ENCODE measurements at regions not wholly inside any gene's neighbourhood (a gene's known extent, or its start where the extent isn't known, plus 50 kb on each side); places are given as distances from the start of the nearest gene placed in this dataset.

DNA sequence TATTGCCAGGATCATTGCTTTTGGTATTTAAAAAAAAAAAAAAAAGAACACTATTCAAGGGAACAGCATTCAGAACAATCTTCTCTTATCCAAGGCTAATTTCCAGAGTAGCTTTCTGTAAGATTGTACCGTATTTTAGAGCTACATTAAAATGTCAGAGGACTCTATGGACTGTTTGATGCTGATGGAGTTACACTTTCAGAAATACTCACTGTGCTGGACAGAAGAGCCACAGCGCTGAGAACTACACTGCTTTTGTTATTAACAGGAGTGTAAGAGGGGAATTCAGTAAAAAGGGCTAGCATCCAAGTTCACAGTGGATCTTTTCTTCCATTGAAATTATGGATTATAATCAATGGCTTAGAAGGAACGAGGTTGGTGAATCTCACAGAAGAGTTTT is 247.7 kb downstream of the AHR start:
- peaks cover 5% of the 10 kb centered on the region for H3K4me1 Mint-ChIP-seq (ENCODE audit: low read depth)
- no peaks in the 10 kb centered on the region for H3K27me3 Mint-ChIP-seq
- H3K27ac Mint-ChIP-seq = no peak overlapping the region

DNA sequence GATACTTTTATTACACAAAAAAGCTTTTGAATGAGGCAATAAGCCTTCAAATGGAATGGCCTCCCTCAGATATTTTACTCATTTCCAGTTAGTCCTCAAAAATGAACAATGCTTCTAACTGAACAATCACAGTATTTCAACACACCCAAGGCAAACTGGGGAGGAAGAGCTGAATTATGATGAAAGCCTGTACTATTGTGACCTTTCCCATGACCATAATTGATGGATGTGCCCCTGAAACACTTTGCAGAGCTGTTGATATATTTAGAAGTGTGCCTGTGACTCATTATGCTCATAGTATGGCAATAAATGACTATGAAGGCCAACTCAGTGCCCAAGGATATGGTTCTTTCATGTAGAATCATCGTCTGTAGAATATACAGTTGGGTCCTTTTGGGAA is 248.1 kb downstream of the AHR start:
- TF ChIP-seq, protein P1, sequence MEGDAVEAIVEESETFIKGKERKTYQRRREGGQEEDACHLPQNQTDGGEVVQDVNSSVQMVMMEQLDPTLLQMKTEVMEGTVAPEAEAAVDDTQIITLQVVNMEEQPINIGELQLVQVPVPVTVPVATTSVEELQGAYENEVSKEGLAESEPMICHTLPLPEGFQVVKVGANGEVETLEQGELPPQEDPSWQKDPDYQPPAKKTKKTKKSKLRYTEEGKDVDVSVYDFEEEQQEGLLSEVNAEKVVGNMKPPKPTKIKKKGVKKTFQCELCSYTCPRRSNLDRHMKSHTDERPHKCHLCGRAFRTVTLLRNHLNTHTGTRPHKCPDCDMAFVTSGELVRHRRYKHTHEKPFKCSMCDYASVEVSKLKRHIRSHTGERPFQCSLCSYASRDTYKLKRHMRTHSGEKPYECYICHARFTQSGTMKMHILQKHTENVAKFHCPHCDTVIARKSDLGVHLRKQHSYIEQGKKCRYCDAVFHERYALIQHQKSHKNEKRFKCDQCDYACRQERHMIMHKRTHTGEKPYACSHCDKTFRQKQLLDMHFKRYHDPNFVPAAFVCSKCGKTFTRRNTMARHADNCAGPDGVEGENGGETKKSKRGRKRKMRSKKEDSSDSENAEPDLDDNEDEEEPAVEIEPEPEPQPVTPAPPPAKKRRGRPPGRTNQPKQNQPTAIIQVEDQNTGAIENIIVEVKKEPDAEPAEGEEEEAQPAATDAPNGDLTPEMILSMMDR (IDR thresholded peaks at IDR 0.05; ENCODE audit: unreplicated experiment) = no peak
- H3K4me3 Mint-ChIP-seq (ENCODE audit: low read depth) = no peak overlapping the region
- DNase-seq (ENCODE audit: low spot score, unreplicated experiment) = no peak
- H3K36me3 Mint-ChIP-seq (ENCODE audit: insufficient read depth) = no peaks in the 10 kb centered on the region
- H3K27ac Mint-ChIP-seq = no peak overlapping the region
- H3K27me3 Mint-ChIP-seq = no peaks in the 10 kb centered on the region
- no peaks in the 10 kb centered on the region for H3K9me3 Mint-ChIP-seq (ENCODE audit: low read depth)
- peaks cover 5% of the 10 kb centered on the region for H3K4me1 Mint-ChIP-seq (ENCODE audit: low read depth)

More for the DNA sequence above, 247.7 kb downstream of the AHR start:
- H3K36me3 Mint-ChIP-seq (ENCODE audit: insufficient read depth) = no peaks in the 10 kb centered on the region
- TF ChIP-seq, protein P1 (IDR thresholded peaks at IDR 0.05; ENCODE audit: unreplicated experiment) = no peak
- no peaks in the 10 kb centered on the region for H3K9me3 Mint-ChIP-seq (ENCODE audit: low read depth)
- no peak for DNase-seq (ENCODE audit: low spot score, unreplicated experiment)
- no peak overlapping the region for H3K4me3 Mint-ChIP-seq (ENCODE audit: low read depth)

DNA sequence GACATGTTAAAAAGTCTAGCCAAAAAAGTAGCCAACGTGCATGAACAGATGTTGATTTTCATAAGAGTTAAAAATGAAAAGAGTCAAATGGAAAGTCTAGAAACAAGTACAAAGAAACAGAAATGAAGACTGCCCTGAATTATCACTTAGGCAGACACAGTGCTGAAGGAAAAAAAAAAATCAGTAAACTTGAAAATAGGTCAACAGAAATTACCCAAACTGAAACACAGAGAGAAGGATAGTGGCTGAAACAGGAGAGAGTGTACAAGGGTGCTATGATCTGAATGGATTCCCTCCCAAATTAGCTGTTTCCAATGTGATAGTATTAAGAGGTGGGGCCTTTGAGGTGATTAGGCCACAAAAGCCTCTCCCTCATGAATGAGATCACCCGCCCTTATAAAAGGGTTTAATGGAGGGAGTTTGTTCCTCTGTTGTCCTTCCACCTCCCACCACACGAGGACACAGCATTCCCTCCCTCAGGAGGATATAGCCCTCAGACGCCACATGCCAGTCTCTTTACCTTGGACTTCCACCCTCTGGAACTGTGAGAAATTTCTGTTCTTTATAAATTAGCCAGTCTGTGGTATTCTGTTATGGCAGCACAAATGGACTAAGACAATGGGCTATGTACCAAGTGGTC is 249.7 kb downstream of the AHR start:
- Mint-ChIP-seq H3K27ac (no peak overlapping the region), H3K4me3 (ENCODE audit: low read depth) (no peak overlapping the region), H3K27me3 (no peaks in the 10 kb centered on the region), H3K4me1 (ENCODE audit: low read depth) (peaks cover 5% of the 10 kb centered on the region), H3K36me3 (ENCODE audit: insufficient read depth) (no peaks in the 10 kb centered on the region), H3K9me3 (ENCODE audit: low read depth) (no peaks in the 10 kb centered on the region)
- TF ChIP-seq, protein P1 (IDR thresholded peaks at IDR 0.05; ENCODE audit: unreplicated experiment) = no peak
- no peak for DNase-seq (ENCODE audit: low spot score, unreplicated experiment)

DNA sequence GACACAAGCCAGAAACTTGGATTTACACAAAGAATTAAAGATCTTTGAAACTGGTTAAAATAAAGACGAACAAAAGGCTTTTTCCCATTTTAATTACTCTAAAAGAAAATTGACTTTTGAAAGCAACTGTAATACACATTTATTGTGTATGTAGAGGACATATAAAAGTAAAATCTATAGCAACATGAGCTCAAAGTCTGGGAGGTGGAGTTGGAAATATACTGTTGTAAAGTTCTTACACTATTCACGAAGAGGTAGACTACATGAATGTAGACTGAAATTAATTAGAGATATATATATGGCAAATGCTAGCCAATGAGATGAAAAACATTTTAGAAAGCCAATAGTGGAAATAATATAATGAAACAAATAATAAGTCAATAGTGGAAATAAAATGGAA is 251.0 kb downstream of the AHR start:
- no peak overlapping the region for H3K27ac Mint-ChIP-seq
- H3K9me3 Mint-ChIP-seq (ENCODE audit: low read depth) = peaks cover 4% of the 10 kb centered on the region
- TF ChIP-seq, protein P1 (IDR thresholded peaks at IDR 0.05; ENCODE audit: unreplicated experiment) = no peak
- no peaks in the 10 kb centered on the region for H3K36me3 Mint-ChIP-seq (ENCODE audit: insufficient read depth)
- H3K27me3 Mint-ChIP-seq = no peaks in the 10 kb centered on the region
- DNase-seq (ENCODE audit: low spot score, unreplicated experiment) = no peak
- no peak overlapping the region for H3K4me3 Mint-ChIP-seq (ENCODE audit: low read depth)
- H3K4me1 Mint-ChIP-seq (ENCODE audit: low read depth) = peaks cover 5% of the 10 kb centered on the region

DNA sequence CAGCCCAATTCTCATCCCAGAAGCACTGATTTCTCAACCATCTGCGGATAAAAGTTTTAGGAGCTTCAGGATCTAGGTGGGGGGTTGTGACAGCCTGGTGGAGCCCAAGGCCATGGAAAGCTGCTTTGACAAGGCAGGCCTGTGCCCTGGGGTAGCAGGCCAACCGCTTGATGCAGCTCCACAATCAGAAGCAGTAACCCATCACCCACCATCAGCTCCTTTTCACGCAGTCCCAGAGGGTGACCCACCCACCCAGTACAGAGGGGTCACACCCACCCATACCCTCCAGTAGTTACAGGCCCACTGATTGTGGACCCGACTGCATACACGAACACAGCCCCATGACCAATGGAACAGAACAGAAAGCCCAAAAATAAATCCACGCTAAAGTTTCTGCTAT is 253.9 kb downstream of the AHR start:
- Mint-ChIP-seq H3K9me3 (ENCODE audit: low read depth) (peaks cover 8% of the 10 kb centered on the region), H3K4me3 (ENCODE audit: low read depth) (no peak overlapping the region), H3K4me1 (ENCODE audit: low read depth) (no peaks in the 10 kb centered on the region), H3K36me3 (ENCODE audit: insufficient read depth) (no peaks in the 10 kb centered on the region), H3K27ac (no peak overlapping the region), H3K27me3 (no peaks in the 10 kb centered on the region)
- DNase-seq (ENCODE audit: low spot score, unreplicated experiment) = no peak
- TF ChIP-seq, protein P1 (IDR thresholded peaks at IDR 0.05; ENCODE audit: unreplicated experiment) = no peak

All from progenitor cell of endocrine pancreas (in vitro differentiated cells).